ENCODE measurements at regions not wholly inside any gene's neighbourhood (a gene's known extent, or its start where the extent isn't known, plus 50 kb on each side); places are given as distances from the start of the nearest gene placed in this dataset.
"Not testable (repeated sequence)": the region's sequence is repeated elsewhere in the genome, so short reads cannot be mapped to it uniquely, and the experiment has no call there.

GRCh38 chr6:81003894-81004293, 748.6 kb downstream of the TENT5A start:
- H3K4me3 ChIP-seq (ENCODE audit: low read depth, low read length) = no peak overlapping the region
- no peak for DNase-seq (ENCODE audit: low read depth)
- TF ChIP-seq MAX (IDR thresholded peaks at IDR 0.05; ENCODE audit: low read depth, low read length) (no peak), CTCF (IDR thresholded peaks at IDR 0.05; ENCODE audit: low read depth, low read length) (no peak), MYC (IDR thresholded peaks at IDR 0.05; ENCODE audit: low read depth, low read length) (no peak), POLR2A (IDR thresholded peaks at IDR 0.05; ENCODE audit: extremely low read depth, insufficient read length) (no peak)

- TF ChIP-seq POLR2A (IDR thresholded peaks at IDR 0.05; ENCODE audit: extremely low read depth, insufficient read length) (no peak), MYC (IDR thresholded peaks at IDR 0.05; ENCODE audit: low read depth, low read length) (no peak), CTCF (IDR thresholded peaks at IDR 0.05; ENCODE audit: low read depth, low read length) (no peak), MAX (IDR thresholded peaks at IDR 0.05; ENCODE audit: low read depth, low read length) (no peak)
- DNase-seq (ENCODE audit: low read depth) = no peak
- H3K4me3 ChIP-seq (ENCODE audit: low read depth, low read length) = no peak overlapping the region
Measured at GRCh38 chr6:81003156-81003555, 749.3 kb downstream of the TENT5A start.

- TF ChIP-seq MAX (IDR thresholded peaks at IDR 0.05; ENCODE audit: low read depth, low read length) (no peak), CTCF (IDR thresholded peaks at IDR 0.05; ENCODE audit: low read depth, low read length) (no peak)
Measured at GRCh38 chr6:81002126-81002525, 750.4 kb downstream of the TENT5A start.

GRCh38 chr6:80991316-80991715, 761.2 kb downstream of the TENT5A start:
- no peak overlapping the region for H3K4me3 ChIP-seq (ENCODE audit: low read depth, low read length)
- no peak for TF ChIP-seq CTCF (IDR thresholded peaks at IDR 0.05; ENCODE audit: low read depth, low read length)
- no peak for TF ChIP-seq MYC (IDR thresholded peaks at IDR 0.05; ENCODE audit: low read depth, low read length)
- TF ChIP-seq POLR2A (IDR thresholded peaks at IDR 0.05; ENCODE audit: extremely low read depth, insufficient read length) = no peak
- TF ChIP-seq MAX (IDR thresholded peaks at IDR 0.05; ENCODE audit: low read depth, low read length) = no peak
- no peak for DNase-seq (ENCODE audit: low read depth)

More at GRCh38 chr6:81002126-81002525, 750.4 kb downstream of the TENT5A start:
- DNase-seq (ENCODE audit: low read depth) = no peak
- no peak overlapping the region for H3K4me3 ChIP-seq (ENCODE audit: low read depth, low read length)

- TF ChIP-seq MAX (IDR thresholded peaks at IDR 0.05; ENCODE audit: low read depth, low read length) (no peak), CTCF (IDR thresholded peaks at IDR 0.05; ENCODE audit: low read depth, low read length) (no peak), MYC (IDR thresholded peaks at IDR 0.05; ENCODE audit: low read depth, low read length) (no peak), POLR2A (IDR thresholded peaks at IDR 0.05; ENCODE audit: extremely low read depth, insufficient read length) (no peak)
- no peak for DNase-seq (ENCODE audit: low read depth)
- no peak overlapping the region for H3K4me3 ChIP-seq (ENCODE audit: low read depth, low read length)
Measured at GRCh38 chr6:80988892-80989291, 763.6 kb downstream of the TENT5A start.

- H3K4me3 ChIP-seq (ENCODE audit: low read depth, low read length) = no peak overlapping the region
- no peak for DNase-seq (ENCODE audit: low read depth)
- TF ChIP-seq MAX (IDR thresholded peaks at IDR 0.05; ENCODE audit: low read depth, low read length) (no peak), POLR2A (IDR thresholded peaks at IDR 0.05; ENCODE audit: extremely low read depth, insufficient read length) (no peak), CTCF (IDR thresholded peaks at IDR 0.05; ENCODE audit: low read depth, low read length) (no peak), MYC (IDR thresholded peaks at IDR 0.05; ENCODE audit: low read depth, low read length) (no peak)
Measured at GRCh38 chr6:80988286-80988685, 764.2 kb downstream of the TENT5A start.

GRCh38 chr6:80981226-80981625, 771.3 kb downstream of the TENT5A start:
- not testable (repeated sequence) for H3K4me3 ChIP-seq (ENCODE audit: low read depth, low read length); DNase-seq (ENCODE audit: low read depth)

Measured in NB4 (cell line).